H4 (cell line): ENCODE measurements at regions not wholly inside any gene's neighbourhood (a gene's known extent, or its start where the extent isn't known, plus 50 kb on each side); places are given as distances from the start of the nearest gene placed in this dataset.
"Not testable (repeated sequence)": the region's sequence is repeated elsewhere in the genome, so short reads cannot be mapped to it uniquely, and the experiment has no call there.

Experiments
- DNase-seq: peaks from one replicate; pipeline ENCODE4 v3.0.0-alpha.2; 2015; ENCODE audit warnings: low spot score

DNA sequence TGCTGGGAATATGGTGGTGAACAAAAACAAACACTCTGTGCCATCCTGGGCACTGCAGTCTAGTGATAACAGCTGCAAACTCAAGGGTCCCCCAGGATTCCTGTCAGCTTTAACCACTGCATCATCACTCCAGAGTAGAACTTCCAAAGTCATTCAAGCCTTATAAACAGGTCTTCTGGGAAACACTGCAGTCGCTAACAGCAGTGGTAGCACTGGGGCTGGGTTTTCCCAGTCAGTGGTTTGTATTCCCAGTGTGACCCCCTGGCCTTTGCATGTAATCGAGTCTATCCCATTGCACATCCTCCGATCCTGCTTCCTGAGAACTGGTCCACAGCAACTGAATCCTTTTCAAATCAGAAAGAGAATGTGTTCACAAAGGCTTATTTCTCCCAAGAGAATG lies 623.5 kb downstream of the EDEM1 start:
- DNase-seq = no peak

DNA sequence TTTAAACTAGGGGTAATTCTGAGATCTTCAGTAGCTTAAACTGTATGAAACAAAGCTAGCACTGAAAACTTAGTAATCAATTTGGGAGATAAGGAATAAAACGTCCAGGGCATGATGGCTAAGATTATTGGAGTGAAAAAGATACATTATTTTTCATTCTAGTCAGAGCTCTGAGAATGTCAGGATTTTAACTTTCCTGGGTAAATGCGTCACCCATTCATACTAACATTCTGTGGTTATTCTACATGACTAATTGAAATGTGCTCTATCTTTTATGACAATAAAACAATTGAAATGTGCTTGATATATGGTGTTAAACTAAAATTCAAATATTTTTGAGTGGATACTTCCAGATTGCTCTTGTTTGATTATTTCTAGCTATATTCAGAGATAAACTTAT lies 626.0 kb downstream of the EDEM1 start:
- no peak for DNase-seq

DNA sequence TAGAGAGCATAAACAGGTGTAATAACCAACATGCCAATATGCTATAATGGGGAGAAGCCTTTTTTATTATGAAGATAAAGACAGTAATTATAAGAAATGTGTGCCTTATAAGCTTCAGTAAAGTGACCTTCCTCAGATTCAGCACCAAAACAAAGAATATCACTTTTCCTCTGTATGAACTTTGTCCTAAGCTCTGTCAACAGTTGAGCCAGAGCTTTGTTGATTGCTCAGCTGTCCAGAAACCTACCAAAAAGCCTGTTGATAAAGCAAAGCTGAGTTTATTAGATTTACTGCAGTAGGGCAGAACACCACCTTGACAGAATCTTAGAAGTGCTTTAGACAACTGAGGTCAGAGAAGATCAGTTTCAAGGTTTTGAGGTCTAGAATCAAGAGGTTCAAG lies 635.3 kb downstream of the EDEM1 start:
- no peak for DNase-seq

DNA sequence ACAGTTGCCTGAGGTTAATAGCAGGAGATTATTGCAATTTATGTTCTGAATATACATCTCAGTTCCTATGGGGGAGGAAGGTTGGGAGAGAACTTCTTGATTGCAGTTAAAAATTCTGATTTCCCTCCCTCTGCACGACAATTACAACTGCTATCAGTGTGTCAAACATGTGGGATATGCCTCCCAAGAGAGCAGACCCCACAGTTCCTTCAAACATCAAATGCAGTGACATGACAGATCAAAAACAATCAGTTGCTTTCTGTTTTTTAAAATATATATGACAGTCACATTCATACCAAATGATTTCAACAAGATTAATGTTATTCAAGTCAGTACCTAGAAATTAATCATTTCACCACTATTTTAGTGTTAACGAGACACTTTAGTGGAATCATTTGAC lies 639.0 kb downstream of the EDEM1 start:
- no peak for DNase-seq

DNA sequence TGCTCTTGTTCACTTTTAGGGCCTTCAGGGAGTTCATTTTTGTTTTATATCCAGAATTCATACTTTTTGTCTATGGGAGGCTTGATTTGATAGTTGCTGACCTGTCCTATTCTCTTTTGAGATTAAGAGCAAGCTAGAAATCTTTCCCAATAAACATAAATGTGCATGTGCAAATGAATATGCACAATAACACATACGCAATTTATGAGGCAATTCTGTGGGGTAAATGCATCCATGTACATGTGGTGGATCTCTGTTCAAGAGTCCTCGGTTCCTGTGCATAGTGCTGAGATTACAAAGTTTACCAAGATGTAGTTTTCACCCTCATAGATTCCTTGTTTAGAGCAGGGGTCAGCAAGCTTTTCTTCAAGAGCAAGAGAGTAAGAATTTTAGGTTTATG lies 640.7 kb downstream of the EDEM1 start:
- no peak for DNase-seq

DNA sequence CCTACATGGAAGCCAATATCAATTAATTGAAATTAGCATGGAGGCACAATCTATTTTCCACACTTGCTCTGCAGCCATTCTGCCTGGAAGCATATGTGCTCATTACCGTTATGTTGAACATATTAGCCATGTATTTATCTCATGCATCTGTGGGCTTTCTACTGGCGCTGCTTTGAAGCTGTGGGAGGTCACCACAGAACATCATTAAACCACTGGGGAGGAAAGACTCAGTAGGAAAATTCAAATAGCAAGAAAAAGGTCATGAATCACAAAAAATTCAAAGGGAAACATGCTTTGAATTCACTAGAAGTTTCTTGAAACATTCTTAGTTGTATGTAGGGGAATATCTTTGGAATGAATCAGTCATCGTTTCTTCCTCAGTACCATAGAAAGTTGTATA lies 652.5 kb downstream of the EDEM1 start:
- DNase-seq = no peak

DNA sequence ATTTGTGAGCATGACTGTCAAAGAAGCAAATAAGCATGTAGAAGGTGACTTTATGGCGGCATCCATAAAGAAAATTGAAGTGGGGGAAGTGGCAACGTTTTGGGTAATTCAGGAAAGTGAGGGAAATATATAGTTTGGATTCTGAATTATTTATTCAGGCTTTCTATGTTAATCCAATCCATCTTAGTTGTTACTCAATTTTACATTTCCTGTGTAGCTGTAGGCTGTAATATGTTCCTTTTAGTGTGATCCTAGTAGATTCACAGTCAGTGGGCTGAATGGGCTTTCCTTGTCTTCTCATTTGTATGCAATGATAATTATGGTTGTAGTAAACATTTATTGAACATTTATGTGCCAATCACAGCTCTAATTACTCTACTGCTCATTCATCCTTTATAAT lies 654.1 kb downstream of the EDEM1 start:
- no peak for DNase-seq

DNA sequence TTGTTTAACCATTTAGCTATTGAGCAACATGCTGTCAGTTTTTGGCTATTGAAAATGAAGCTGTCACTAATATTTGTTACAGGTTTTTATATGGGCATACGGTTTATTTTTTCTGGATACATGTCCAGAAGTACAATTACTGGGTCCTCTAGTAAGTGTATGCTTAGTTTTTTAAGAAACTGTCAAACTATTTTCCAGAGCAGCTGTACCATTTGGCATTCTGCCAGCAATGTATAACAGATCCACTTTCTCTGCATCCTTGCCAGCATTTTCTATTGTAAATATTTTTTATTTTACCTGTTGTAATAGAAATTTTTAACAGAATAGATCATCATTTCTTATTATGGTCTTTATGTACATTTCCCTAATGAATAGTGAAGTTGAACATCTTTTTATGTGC lies 658.8 kb downstream of the EDEM1 start:
- DNase-seq = no peak

DNA sequence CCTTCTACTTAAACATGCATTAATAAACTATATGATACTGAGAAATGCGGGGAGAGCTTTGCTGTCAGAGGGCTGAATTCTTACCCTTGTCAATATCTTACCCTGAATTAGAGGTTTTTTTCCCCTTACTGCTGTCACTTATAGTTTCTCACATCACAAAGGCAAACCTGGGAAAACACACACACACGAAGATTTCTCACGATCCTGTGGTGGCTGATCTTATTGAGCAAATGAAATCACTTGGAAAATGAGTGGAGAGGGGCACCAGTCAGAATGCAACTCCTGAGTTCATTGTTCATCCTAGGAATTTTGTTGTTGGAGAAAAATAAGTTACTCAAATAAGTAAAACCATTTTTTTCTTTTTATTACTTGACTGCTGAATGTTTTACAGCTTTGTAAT lies 673.6 kb downstream of the EDEM1 start:
- no peak for DNase-seq

DNA sequence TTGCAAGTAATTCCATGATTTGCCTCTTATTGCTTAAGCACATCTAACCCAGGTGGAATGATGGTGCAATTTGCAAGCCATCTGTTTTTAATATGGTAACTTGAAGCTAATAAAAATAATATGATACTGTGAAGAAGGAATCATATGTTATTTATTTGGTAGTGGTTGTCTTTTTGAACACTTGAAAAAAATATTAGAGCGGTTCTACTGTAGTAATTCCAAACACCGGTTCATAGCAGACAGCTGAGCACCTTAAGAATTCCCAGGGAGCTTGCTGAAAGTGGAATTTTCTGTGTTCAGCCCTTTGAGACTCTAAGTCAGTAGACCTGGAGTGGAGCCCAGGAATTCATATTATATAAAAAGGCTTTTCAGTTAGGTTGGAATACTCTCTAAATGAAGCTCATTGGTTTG lies 687.4 kb downstream of the EDEM1 start:
- no peak for DNase-seq

DNA sequence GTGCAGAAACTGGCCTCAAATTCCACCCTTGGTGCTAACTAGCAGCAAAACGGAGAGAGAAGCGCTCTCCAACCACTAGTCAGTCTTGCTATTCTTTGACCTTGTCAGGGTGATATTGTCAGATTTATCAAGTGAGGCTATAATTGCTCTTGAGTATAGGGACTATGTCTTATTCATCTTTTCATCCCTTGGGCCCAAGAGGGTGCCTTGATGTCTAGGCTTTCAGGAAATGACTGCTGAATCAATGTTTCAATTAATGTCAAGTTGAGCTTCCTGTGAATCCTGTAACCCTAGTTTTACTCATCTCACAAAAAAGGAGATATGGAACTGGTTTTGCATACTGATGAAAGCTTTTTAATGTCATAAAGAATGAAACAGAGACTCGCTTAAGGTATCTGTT lies 701.3 kb downstream of the EDEM1 start:
- DNase-seq = no peak

DNA sequence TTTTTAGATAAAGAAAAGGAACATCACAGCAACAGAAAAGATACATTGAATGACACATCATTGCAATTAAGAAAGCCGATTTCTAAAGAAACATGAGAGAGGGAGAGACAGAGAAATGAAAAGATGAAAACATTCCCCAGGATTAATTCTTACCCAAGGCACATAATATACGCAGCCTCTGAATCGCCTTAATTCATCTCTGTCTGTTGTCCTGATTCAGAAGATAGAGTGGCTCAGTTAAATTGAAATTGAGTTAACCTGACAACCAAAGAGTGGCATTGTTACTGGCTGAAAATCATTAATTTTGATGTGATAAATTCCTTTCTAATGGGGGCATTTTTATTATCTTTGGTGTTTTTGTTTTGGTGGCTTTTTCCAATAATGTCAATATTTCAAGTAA lies 701.9 kb downstream of the EDEM1 start:
- no peak for DNase-seq

DNA sequence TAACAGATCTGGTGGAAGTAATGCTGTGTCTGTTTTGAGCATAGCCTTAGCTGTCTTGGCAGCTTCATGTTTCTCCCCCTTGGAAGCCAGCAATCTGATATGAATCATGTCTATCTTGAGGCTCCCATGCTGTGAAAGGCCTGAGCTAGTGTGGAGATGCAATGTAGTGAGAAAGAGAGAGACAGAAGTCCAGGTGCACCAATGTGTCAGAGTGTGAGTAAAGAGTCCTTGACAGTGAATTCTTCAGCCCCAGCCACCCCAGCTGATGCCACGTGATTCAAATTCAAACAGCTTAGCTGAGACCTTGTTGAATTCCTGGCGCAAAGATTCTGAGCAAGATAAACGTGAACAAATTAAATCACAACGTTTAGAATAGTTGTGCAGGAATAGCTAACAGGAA lies 704.2 kb downstream of the EDEM1 start:
- no peak for DNase-seq

DNA sequence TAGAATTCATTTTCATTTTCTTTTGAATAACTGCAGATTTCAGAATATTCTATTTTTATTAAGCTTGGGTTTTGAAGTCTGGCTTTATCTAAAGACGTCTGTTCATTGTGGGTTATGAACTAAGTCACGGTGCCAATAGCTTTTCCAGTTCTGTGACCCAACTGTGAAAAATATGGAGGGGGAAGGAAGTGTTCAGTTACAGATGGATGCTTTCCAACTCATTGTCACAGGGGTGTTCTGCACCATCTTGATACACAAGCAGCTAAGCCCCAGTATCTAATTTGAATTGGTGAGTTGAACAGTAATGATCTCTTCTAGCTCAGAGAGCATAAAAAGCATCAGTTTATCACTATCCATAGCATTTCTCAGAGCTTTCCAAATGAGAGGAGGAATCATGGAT lies 710.6 kb downstream of the EDEM1 start:
- no peak for DNase-seq

DNA sequence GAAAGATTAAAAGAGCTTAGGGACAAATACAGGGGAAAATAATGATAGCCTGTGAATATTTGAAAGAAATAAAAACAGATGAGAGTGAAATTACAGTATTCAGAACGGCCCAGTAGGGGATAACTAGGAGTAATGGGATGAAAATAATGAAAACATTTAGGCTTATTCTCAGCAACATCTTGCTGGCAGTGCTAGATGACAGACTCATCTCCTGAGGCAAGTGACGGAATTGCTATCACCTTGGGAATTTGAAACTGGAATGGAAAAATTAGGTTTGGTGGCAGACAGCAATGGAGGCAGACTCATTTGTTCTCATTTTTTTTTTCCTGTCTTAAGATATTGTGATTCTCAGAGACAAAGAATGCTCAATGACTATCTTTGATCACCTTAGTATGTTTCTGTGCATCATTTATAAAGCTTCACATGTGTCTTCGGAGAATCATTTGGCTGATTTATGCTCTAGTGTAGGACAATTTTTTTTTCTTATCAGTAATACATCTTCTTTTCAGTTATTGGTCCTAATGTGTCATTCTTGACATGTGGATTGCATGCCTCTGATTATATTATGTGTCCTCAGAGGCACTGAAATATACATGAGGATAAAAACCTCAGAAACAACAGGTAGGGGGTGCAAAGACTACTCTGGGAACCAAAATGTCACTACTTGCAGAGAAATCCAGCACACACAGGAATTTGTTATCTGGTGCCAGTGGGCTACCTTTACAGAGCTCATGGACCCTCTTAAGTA lies 711.7 kb downstream of the EDEM1 start:
- DNase-seq = no peak

DNA sequence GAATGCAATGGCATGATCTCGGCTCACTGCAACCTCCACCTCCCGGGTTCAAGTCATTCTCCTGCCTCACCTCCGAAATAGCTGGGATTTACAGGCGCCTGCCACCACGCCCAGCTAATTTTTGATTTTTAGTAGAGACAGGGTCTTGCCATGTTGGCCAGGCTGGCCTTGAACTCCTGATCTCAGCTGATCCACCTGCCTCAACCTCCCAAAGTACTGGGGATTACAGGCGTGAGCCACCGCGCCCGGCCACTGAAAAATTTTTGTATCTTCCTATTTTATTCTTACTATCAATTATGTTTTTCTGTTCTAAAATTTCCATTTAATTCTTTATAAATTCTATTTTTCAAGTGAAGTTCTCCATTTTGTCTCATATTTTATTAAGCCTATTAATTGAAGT lies 730.4 kb downstream of the EDEM1 start:
- no peak for DNase-seq

DNA sequence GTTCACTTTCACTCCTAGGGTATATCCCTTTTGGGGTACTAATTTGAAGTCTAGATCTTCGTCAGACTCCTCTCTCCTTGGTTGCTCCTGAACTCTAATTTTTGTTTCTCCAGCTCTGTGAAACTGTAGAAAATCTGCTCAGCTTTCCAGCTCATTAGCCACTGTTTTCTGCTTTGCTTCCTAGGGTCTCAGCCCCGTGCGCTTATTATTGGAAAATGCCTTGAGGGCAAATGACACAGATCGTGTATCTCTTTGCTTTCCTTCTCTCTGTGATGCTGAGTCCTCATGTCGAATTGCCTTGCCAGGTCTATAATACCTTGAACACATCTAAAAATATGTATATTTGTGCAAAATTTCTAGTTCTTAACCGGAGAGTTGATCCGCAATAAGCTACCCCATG lies 731.1 kb downstream of the EDEM1 start:
- no peak for DNase-seq

DNA sequence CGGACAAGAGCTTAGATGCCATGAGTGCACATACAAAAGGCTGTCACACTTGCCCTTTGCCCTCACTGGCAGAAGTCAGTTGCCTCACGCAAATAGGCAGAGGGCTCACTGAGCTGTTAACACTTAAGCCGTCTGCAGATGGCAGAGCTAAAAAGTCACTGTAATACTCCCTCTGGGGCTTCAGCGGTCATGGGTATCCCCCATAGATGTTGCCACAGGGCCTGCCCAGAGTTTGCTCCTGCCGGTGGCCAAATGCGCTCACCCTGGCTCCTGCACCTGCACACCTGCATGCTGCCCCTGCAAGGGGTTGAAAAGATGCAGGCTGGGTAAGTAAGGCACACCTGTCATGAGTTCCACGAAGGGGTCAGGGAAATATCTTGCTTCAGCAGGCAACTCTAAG lies 741.5 kb downstream of the EDEM1 start:
- no peak for DNase-seq

DNA sequence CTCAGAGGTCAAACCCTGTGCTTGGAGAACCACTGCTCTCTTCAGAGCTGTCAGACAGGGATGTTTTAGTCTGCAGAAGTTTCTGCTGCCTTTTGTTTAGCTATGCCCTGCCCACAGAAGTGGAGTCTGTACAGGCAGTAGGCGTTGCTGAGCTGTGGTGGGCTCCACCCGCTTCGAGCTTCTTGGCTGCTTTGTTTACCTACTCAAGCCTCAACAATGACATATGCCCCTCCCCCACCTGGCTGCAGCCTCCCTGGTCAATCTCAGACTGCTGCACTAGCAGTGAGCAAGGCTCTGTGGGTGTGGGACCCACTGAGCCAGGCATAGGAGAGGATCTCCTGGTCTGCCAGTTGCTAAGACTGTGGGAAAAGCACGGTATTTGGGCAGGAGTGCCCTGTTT lies 756.6 kb downstream of the EDEM1 start:
- not testable (repeated sequence) for DNase-seq

DNA sequence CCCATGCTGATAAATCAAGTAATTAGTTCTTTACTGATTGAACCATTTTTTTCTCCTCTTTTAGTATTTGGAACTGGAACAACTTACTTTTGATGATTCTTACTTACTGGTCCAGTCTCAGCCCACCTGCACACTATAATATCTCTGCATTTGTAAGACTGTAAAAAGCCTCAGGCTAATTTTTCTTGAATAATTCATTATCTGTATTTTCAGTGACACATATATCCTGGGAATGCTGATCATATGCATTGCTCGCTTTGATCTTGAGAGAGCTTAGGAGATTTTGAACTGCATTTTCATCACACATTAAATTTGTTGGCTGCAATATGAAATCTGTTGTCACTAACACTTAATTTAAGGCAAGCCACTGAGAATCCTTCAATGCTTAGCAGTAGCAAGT lies 760.6 kb downstream of the EDEM1 start:
- no peak for DNase-seq

DNA sequence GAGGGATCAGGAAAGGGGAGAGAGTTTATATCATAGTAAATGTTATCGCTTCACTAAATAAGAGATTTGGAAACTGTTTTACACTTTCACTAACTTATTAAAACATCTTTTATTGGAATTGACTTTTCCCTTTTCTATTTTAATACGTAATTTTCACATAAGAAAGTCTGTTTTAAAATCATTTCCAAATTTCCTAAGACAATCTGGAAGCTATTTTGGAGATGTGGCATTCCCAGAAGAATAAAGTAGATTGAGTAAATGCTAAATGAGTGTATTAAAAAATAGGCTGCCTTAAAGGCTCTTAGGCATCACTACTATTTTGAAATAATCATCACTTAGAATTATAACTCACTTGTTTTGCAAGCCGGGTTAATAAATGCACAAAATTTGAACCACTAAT lies 763.5 kb downstream of the EDEM1 start:
- DNase-seq = no peak

DNA sequence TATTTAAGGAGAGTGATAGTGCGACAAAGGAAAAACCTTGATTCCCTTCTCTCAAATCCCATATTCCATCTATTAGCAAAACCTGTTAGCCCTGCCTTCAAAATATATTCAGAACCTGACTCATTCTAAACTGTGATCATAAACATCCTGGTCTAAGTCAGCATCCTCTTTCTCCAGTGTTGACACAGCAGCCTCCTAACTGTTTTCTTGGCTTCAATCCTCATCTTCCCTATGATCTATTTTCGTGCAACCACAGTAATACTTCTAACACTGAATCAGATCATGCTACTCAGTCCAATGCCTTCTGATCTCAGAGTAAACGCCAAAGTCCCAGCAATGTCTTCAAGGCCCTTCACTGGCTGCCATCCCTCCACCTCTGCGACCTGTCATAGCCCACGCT lies 785.1 kb downstream of the EDEM1 start:
- no peak for DNase-seq

DNA sequence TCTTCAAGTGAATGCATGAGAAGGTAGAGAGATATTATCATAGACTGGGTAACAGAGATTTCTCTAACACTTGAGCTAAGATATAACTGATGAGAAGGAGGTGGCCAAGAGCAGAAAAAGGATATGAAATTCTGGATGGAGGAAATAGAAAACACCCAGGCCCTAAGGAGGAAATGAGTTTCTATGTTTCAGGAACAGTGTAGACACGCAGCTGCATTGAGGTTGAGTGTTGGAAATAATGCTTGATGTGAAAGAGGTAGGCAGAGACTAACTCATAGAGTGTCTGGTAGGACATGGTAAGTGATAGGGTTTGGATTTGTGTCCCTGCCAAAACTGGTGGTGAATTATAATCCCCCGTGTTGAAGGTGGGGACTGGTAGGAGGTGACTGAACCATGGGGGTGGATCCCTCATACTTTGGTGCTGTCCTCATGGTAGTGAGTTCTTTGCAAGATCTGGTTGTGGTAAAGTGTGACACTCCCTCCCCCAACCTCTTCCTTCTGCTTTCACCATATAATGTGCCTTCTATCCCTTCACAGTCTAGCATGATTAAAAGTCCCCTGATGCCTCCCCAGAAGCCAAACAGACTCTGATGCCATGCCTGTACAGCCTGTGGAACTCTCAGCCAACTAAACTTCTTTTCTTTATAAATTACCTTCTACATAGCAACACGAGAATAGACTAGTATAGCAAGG lies 787.3 kb downstream of the EDEM1 start:
- DNase-seq = no peak

DNA sequence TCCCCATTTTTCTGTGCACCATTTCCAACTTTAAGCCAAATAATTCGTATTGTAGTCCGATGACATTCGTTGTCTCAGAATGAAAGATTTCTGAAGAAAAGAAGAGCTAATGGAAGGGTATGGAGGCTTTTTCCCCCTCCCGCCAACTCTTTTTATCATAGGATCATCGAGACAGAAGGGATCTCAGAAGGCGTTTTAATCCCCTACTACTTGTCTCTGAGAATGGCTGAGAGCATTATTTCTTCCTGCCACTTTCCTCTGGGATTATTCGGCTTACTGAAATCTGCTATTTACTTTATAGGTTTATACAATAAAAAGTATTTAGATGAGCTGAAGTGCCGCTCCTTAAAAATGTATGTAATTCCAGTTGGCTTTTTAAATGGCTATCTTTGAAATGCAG lies 789.8 kb downstream of the EDEM1 start:
- no peak for DNase-seq
